ENCODE measurements at regions not wholly inside any gene's neighbourhood (a gene's known extent, or its start where the extent isn't known, plus 50 kb on each side); places are given as distances from the start of the nearest gene placed in this dataset.

- H3K4me3 Mint-ChIP-seq: no peak overlapping the region
- no peak for ATAC-seq
- DNase-seq: no peak
- no peaks in the 10 kb centered on the region for H3K9me3 Mint-ChIP-seq
- no peaks in the 10 kb centered on the region for H3K4me1 Mint-ChIP-seq
- peaks cover 6% of the 10 kb centered on the region for H3K27me3 Mint-ChIP-seq
- no peak overlapping the region for H3K27ac Mint-ChIP-seq
Measured at GRCh38 chr6:104630955-104631354, 228.8 kb downstream of the HACE1 start.

- no peak overlapping the region for H3K27ac Mint-ChIP-seq
- DNase-seq (no peak), ATAC-seq (no peak)
- H3K4me1 Mint-ChIP-seq: no peaks in the 10 kb centered on the region
- H3K9me3 Mint-ChIP-seq: no peaks in the 10 kb centered on the region
- peaks cover 6% of the 10 kb centered on the region for H3K27me3 Mint-ChIP-seq
- H3K4me3 Mint-ChIP-seq: no peak overlapping the region
Measured at GRCh38 chr6:104630522-104630921, 229.2 kb downstream of the HACE1 start.

- no peaks in the 10 kb centered on the region for H3K9me3 Mint-ChIP-seq
- no peaks in the 10 kb centered on the region for H3K4me1 Mint-ChIP-seq
- H3K27ac Mint-ChIP-seq: no peak overlapping the region
- ATAC-seq (no peak), DNase-seq (no peak)
- H3K27me3 Mint-ChIP-seq: peaks cover 6% of the 10 kb centered on the region
- H3K4me3 Mint-ChIP-seq: no peak overlapping the region
Measured at GRCh38 chr6:104629826-104630225, 229.9 kb downstream of the HACE1 start.

- no peak for DNase-seq
- H3K4me1 Mint-ChIP-seq: peaks cover 7% of the 10 kb centered on the region
- no peak for ATAC-seq
- no peak overlapping the region for H3K27ac Mint-ChIP-seq
- peaks cover 10% of the 10 kb centered on the region for H3K27me3 Mint-ChIP-seq
- H3K4me3 Mint-ChIP-seq: no peak overlapping the region
- H3K9me3 Mint-ChIP-seq: no peaks in the 10 kb centered on the region
Measured at GRCh38 chr6:104625536-104625935, 234.2 kb downstream of the HACE1 start.

- DNase-seq (no peak), ATAC-seq (no peak)
- Mint-ChIP-seq H3K9me3 (no peaks in the 10 kb centered on the region), H3K4me3 (peak overlapping the region in 1 of 2 donors; percentile 26), H3K27me3 (peaks cover 15% of the 10 kb centered on the region), H3K27ac (no peak overlapping the region), H3K4me1 (peaks cover 7% of the 10 kb centered on the region)
Measured at GRCh38 chr6:104623052-104623690, 236.5 kb downstream of the HACE1 start.

- DNase-seq: no peak
- no peak for ATAC-seq
- Mint-ChIP-seq H3K27me3 (peaks cover 9% of the 10 kb centered on the region), H3K27ac (no peak overlapping the region), H3K4me1 (peaks cover 7% of the 10 kb centered on the region), H3K4me3 (no peak overlapping the region), H3K9me3 (no peaks in the 10 kb centered on the region)
Measured at GRCh38 chr6:104621396-104621795, 238.3 kb downstream of the HACE1 start.

GRCh38 chr6:104617591-104617990 lies 242.1 kb downstream of the HACE1 start:
- Mint-ChIP-seq H3K9me3 (no peaks in the 10 kb centered on the region), H3K27me3 (peaks cover 15% of the 10 kb centered on the region), H3K4me1 (peaks cover 6% of the 10 kb centered on the region), H3K27ac (no peak overlapping the region), H3K4me3 (no peak overlapping the region)
- no peak for ATAC-seq
- no peak for DNase-seq

GRCh38 chr6:104614394-104614793 lies 245.3 kb downstream of the HACE1 start:
- H3K9me3 Mint-ChIP-seq: no peaks in the 10 kb centered on the region
- H3K27ac Mint-ChIP-seq: no peak overlapping the region
- no peak overlapping the region for H3K4me3 Mint-ChIP-seq
- no peak for ATAC-seq
- peaks cover 6% of the 10 kb centered on the region for H3K4me1 Mint-ChIP-seq
- H3K27me3 Mint-ChIP-seq: peaks cover 6% of the 10 kb centered on the region
- no peak for DNase-seq

GRCh38 chr6:104613416-104614001 lies 246.2 kb downstream of the HACE1 start:
- Mint-ChIP-seq H3K27me3 (peaks cover 11% of the 10 kb centered on the region), H3K27ac (no peak overlapping the region), H3K4me3 (no peak overlapping the region), H3K4me1 (peaks cover 6% of the 10 kb centered on the region), H3K9me3 (no peaks in the 10 kb centered on the region)
- ATAC-seq: no peak
- DNase-seq: no peak

- H3K9me3 Mint-ChIP-seq: no peaks in the 10 kb centered on the region
Measured at GRCh38 chr6:104612541-104612940, 247.2 kb downstream of the HACE1 start.

GRCh38 chr6:104608101-104608500 lies 251.6 kb downstream of the HACE1 start:
- ATAC-seq: no peak
- Mint-ChIP-seq H3K4me3 (no peak overlapping the region), H3K27me3 (peaks cover 8% of the 10 kb centered on the region), H3K27ac (no peak overlapping the region), H3K9me3 (no peaks in the 10 kb centered on the region), H3K4me1 (peaks cover 17% of the 10 kb centered on the region)
- DNase-seq: no peak

More at GRCh38 chr6:104612541-104612940, 247.2 kb downstream of the HACE1 start:
- ATAC-seq (no peak), DNase-seq (no peak)
- H3K27me3 Mint-ChIP-seq: peaks cover 14% of the 10 kb centered on the region
- no peak overlapping the region for H3K27ac Mint-ChIP-seq
- H3K4me3 Mint-ChIP-seq: no peak overlapping the region
- peaks cover 10% of the 10 kb centered on the region for H3K4me1 Mint-ChIP-seq

- Mint-ChIP-seq H3K4me1 (peaks cover 23% of the 10 kb centered on the region), H3K27ac (peak overlapping the region in 1 of 2 donors; percentile 50), H3K4me3 (no peak overlapping the region), H3K27me3 (peaks cover 8% of the 10 kb centered on the region), H3K9me3 (no peaks in the 10 kb centered on the region)
- peak; percentile 39 for ATAC-seq
- DNase-seq: no peak
Measured at GRCh38 chr6:104607501-104607900, 252.2 kb downstream of the HACE1 start.

GRCh38 chr6:104606361-104606760 lies 253.4 kb downstream of the HACE1 start:
- Mint-ChIP-seq H3K4me1 (peaks cover 27% of the 10 kb centered on the region), H3K27ac (no peak overlapping the region), H3K27me3 (peaks cover 8% of the 10 kb centered on the region), H3K4me3 (no peak overlapping the region), H3K9me3 (no peaks in the 10 kb centered on the region)
- no peak for DNase-seq
- ATAC-seq: no peak

GRCh38 chr6:104604685-104605084 lies 255.0 kb downstream of the HACE1 start:
- peaks cover 27% of the 10 kb centered on the region for H3K4me1 Mint-ChIP-seq

GRCh38 chr6:104603108-104603745 lies 256.5 kb downstream of the HACE1 start:
- Mint-ChIP-seq H3K4me3 (peak overlapping the region; percentile 7 to 55), H3K27me3 (no peaks in the 10 kb centered on the region), H3K4me1 (peaks cover 27% of the 10 kb centered on the region), H3K9me3 (no peaks in the 10 kb centered on the region), H3K27ac (no peak overlapping the region)
- peak; percentile 87 for ATAC-seq
- no peak for DNase-seq

More at GRCh38 chr6:104604685-104605084, 255.0 kb downstream of the HACE1 start:
- Mint-ChIP-seq H3K9me3 (no peaks in the 10 kb centered on the region), H3K27ac (no peak overlapping the region), H3K4me3 (no peak overlapping the region), H3K27me3 (peaks cover 8% of the 10 kb centered on the region)
- ATAC-seq: no peak
- no peak for DNase-seq

GRCh38 chr6:104601721-104602120 lies 258.0 kb downstream of the HACE1 start:
- ATAC-seq: no peak
- Mint-ChIP-seq H3K4me3 (no peak overlapping the region), H3K27me3 (peaks cover 4% of the 10 kb centered on the region)

More at GRCh38 chr6:104601721-104602120, 258.0 kb downstream of the HACE1 start:
- Mint-ChIP-seq H3K9me3 (peaks cover 0 to under 1% of the 10 kb centered on the region in 2 donors), H3K4me1 (peaks cover 18% of the 10 kb centered on the region), H3K27ac (no peak overlapping the region)
- DNase-seq: no peak

All from stimulated activated naive CD8-positive, alpha-beta T cell treated with anti-CD3 and anti-CD28 coated beads, Interleukin-15, amount 100 ng/mL, for 72 hours (primary cell).